ENCODE measurements at regions not wholly inside any gene's neighbourhood (a gene's known extent, or its start where the extent isn't known, plus 50 kb on each side); places are given as distances from the start of the nearest gene placed in this dataset.

DNA sequence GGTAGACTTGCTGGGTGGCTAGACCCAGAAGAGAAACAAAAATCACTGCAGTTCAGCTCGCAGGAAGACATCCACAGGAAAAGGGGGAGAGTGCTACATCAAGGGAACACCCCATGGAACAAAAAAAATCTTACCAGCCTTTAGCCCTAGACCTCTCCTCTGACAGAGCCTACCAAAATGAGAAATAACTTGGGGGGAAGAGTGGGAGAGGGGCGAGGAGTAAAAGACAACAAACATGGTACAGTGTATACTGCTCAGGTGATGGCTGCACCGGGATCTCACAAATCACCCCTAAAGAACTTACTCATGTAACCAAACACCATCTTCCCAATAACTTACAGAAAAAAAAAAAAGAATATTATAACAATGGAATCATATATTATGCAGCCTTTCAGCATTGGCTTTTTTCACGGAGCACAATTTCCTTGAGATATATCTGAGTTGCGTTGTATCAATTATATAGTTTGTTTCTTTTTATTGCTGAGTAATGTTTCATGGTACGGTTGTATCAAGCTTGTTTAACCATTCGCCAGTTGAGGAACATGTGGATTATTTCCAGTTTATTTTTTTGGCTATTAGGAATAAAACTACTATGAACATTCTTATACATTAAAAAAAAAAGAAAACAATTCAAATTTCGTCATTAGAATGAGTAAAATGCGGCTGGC lies 90.9 kb downstream of the ZNF280B start:
- Mint-ChIP-seq H3K27ac (no peak overlapping the region), H3K9me3 (peaks cover 0 to 3% (median 0%) of the 10 kb centered on the region in 7 donors), H3K36me3 (no peaks in the 10 kb centered on the region)

DNA sequence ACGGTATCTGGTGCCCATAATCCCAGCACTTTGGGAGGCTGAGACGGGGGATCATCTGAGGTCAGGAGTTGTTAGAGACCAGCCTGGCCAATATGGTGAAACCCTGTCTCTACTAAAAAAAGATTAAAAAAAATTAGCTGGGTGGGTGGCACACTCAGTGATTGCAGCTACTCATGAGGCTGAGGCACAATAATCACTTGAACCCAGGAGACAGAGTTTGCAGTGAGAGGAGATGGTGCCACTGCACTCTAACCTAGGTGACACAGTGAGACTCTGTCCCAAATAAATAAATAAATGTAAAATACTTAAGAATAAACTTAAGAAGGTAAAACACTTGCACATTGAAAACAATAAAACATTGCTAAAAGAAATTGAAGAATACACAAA lies 90.4 kb downstream of the ZNF280B start:
- H3K9me3 ChIP-seq (ENCODE audit: control insufficient read depth in 2 of 2, low read length in 2 of 2): no peaks in the 10 kb centered on the region
- H3K27me3 ChIP-seq (ENCODE audit: control insufficient read depth, insufficient read depth, low read length): peaks cover 12% of the 10 kb centered on the region
- no peak for ATAC-seq (ENCODE audit: low read depth in 2 of 2)
- no peak overlapping the region for H3K4me3 ChIP-seq (ENCODE audit: low read depth, low read length)
- Mint-ChIP-seq H3K9me3 (peaks cover 0 to 3% (median 0%) of the 10 kb centered on the region in 7 donors), H3K36me3 (no peaks in the 10 kb centered on the region), H3K27me3 (peaks cover 14% of the 10 kb centered on the region), H3K27ac (no peak overlapping the region), H3K4me1 (peaks cover 0 to 2% (median 0%) of the 10 kb centered on the region in 4 donors), H3K4me3 (no peak overlapping the region)
- H3K4me1 ChIP-seq (ENCODE audit: control insufficient read depth, insufficient read depth, low read length, poor library complexity, severe bottlenecking): no peaks in the 10 kb centered on the region
- no peak for DNase-seq
- H3K27ac ChIP-seq (ENCODE audit: insufficient read depth, low read length, poor library complexity, severe bottlenecking): no peak overlapping the region
- H3K36me3 ChIP-seq (ENCODE audit: control insufficient read depth, insufficient read depth, low read length): no peaks in the 10 kb centered on the region

More for the DNA sequence above, 90.9 kb downstream of the ZNF280B start:
- ATAC-seq (ENCODE audit: low read depth in 2 of 2) (no peak), DNase-seq (no peak)
- peaks cover 17% of the 10 kb centered on the region for H3K27me3 ChIP-seq (ENCODE audit: control insufficient read depth, insufficient read depth, low read length)
- Mint-ChIP-seq H3K27me3 (peaks cover 19% of the 10 kb centered on the region), H3K4me3 (no peak overlapping the region), H3K4me1 (peaks cover 0 to 2% (median 0%) of the 10 kb centered on the region in 4 donors)
- no peak overlapping the region for H3K27ac ChIP-seq (ENCODE audit: insufficient read depth, low read length, poor library complexity, severe bottlenecking)
- no peaks in the 10 kb centered on the region for H3K36me3 ChIP-seq (ENCODE audit: control insufficient read depth, insufficient read depth, low read length)
- no peak overlapping the region for H3K4me3 ChIP-seq (ENCODE audit: low read depth, low read length)
- no peaks in the 10 kb centered on the region for H3K4me1 ChIP-seq (ENCODE audit: control insufficient read depth, insufficient read depth, low read length, poor library complexity, severe bottlenecking)
- H3K9me3 ChIP-seq (ENCODE audit: control insufficient read depth in 2 of 2, low read length in 2 of 2): no peaks in the 10 kb centered on the region

DNA sequence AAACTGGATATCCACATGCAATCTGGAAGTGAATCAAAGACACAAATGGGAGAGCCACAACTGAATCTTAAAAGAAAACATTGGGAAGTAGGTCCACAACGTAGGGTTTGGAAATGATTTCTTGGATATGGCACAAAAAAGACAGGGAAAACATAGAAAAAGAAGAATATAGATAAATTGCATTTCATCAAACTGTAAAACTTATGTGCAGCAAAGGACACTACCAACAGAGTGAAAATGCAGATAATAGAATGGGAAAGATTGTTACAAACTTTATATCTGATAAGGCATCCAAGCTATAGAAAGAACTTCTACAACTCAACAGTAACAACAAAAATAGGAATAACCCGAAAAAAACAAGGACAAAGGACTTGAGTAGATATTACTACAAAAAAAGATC lies 89.6 kb downstream of the ZNF280B start:
- Mint-ChIP-seq H3K27me3 (peaks cover 15% of the 10 kb centered on the region), H3K36me3 (no peaks in the 10 kb centered on the region), H3K4me3 (no peak overlapping the region), H3K27ac (no peak overlapping the region), H3K9me3 (peaks cover 0 to 3% (median 0%) of the 10 kb centered on the region in 7 donors), H3K4me1 (peaks cover 0 to 2% (median 0%) of the 10 kb centered on the region in 4 donors)
- no peak for DNase-seq
- no peaks in the 10 kb centered on the region for H3K4me1 ChIP-seq (ENCODE audit: control insufficient read depth, insufficient read depth, low read length, poor library complexity, severe bottlenecking)
- H3K27ac ChIP-seq (ENCODE audit: insufficient read depth, low read length, poor library complexity, severe bottlenecking): no peak overlapping the region
- H3K9me3 ChIP-seq (ENCODE audit: control insufficient read depth in 2 of 2, low read length in 2 of 2): no peaks in the 10 kb centered on the region
- H3K27me3 ChIP-seq (ENCODE audit: control insufficient read depth, insufficient read depth, low read length): peaks cover 12% of the 10 kb centered on the region
- H3K36me3 ChIP-seq (ENCODE audit: control insufficient read depth, insufficient read depth, low read length): no peaks in the 10 kb centered on the region
- no peak overlapping the region for H3K4me3 ChIP-seq (ENCODE audit: low read depth, low read length)
- ATAC-seq (ENCODE audit: low read depth in 2 of 2): no peak

DNA sequence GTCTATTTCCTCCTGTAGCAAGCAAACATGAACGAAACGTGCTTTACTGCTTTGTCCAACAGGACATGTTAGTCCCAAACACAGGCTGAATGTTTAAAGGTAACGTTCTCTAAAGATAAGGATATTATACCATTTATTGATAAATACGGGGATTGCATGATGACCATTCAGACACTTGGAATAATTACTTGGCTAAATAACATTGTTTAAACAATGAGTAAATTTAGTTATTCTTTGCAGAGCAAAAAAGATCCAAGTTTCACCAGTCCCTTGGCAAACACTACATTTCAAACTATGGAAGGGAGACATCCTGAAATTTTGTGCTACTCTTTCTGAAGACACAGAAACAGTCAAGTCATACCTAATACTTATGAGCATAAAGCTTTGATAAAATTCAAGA lies 88.0 kb downstream of the ZNF280B start:
- no peak for ATAC-seq (ENCODE audit: low read depth in 2 of 2)
- Mint-ChIP-seq H3K27me3 (peaks cover 20% of the 10 kb centered on the region), H3K4me3 (no peak overlapping the region), H3K36me3 (no peaks in the 10 kb centered on the region), H3K9me3 (peaks cover 0 to 2% (median 0%) of the 10 kb centered on the region in 7 donors), H3K4me1 (peaks cover 0 to 2% (median 0%) of the 10 kb centered on the region in 4 donors), H3K27ac (no peak overlapping the region)
- peaks cover 8% of the 10 kb centered on the region for H3K27me3 ChIP-seq (ENCODE audit: control insufficient read depth, insufficient read depth, low read length)
- H3K27ac ChIP-seq (ENCODE audit: insufficient read depth, low read length, poor library complexity, severe bottlenecking): no peak overlapping the region
- no peak overlapping the region for H3K4me3 ChIP-seq (ENCODE audit: low read depth, low read length)
- H3K36me3 ChIP-seq (ENCODE audit: control insufficient read depth, insufficient read depth, low read length): no peaks in the 10 kb centered on the region
- no peaks in the 10 kb centered on the region for H3K4me1 ChIP-seq (ENCODE audit: control insufficient read depth, insufficient read depth, low read length, poor library complexity, severe bottlenecking)
- no peaks in the 10 kb centered on the region for H3K9me3 ChIP-seq (ENCODE audit: control insufficient read depth in 2 of 2, low read length in 2 of 2)
- DNase-seq: no peak

DNA sequence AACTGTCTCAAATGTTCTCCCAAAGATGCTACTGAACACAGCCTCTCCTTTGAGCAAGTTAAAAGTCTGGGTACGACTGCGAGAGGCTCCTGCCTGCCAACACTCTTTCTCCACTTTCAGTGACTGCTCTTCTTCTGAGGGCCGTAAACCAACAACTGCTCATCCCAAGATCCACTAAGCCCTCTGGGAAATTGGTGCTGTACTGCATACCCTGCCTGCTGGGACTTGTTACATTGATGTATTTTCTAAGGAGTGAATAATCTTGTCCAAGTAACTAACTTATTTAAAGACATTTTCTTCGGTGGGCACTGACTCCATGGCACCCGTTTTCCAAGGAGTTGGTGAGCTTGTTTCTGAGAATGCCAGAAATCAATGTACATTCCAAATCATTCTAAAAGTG lies 87.2 kb downstream of the ZNF280B start:
- Mint-ChIP-seq H3K36me3 (no peaks in the 10 kb centered on the region), H3K9me3 (peaks cover 0 to 2% (median 0%) of the 10 kb centered on the region in 7 donors), H3K27ac (no peak overlapping the region), H3K4me1 (peaks cover 0 to 2% (median 0%) of the 10 kb centered on the region in 4 donors), H3K4me3 (no peak overlapping the region), H3K27me3 (peaks cover 23% of the 10 kb centered on the region)
- Histone ChIP-seq H3K4me1 (ENCODE audit: control insufficient read depth, insufficient read depth, low read length, poor library complexity, severe bottlenecking) (no peaks in the 10 kb centered on the region), H3K27ac (ENCODE audit: insufficient read depth, low read length, poor library complexity, severe bottlenecking) (no peak overlapping the region), H3K27me3 (ENCODE audit: control insufficient read depth, insufficient read depth, low read length) (peaks cover 8% of the 10 kb centered on the region), H3K4me3 (ENCODE audit: low read depth, low read length) (no peak overlapping the region), H3K9me3 (ENCODE audit: control insufficient read depth in 2 of 2, low read length in 2 of 2) (no peaks in the 10 kb centered on the region), H3K36me3 (ENCODE audit: control insufficient read depth, insufficient read depth, low read length) (no peaks in the 10 kb centered on the region)
- DNase-seq: no peak
- no peak for ATAC-seq (ENCODE audit: low read depth in 2 of 2)

DNA sequence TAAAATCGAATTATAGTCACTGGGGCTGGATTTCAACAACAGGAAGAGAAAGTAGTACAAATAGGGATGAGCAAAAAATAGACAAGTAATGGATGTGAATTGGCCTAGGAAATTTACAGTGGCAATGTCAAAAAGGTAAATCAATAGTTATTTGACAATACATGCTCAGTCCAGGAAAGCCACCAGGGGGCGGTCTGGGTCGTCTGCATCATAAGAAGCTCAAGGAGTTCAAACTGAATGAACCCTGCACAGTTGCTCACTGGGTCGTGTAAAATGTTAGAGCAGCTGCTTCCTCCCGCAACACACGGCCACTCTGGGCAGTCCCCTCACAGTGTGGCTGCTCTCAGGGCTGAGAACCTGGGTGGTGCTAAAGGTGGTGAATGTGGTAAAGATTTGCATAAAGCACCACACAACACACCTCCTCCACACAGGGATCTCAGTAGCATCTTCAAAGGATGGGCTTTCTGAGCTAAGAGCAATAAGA lies 85.9 kb downstream of the ZNF280B start:
- Mint-ChIP-seq H3K9me3 (peaks cover 0 to 2% (median 0%) of the 10 kb centered on the region in 7 donors), H3K4me1 (peaks cover 0 to 2% (median 0%) of the 10 kb centered on the region in 4 donors), H3K36me3 (no peaks in the 10 kb centered on the region), H3K4me3 (no peak overlapping the region), H3K27me3 (peaks cover 27% of the 10 kb centered on the region), H3K27ac (no peak overlapping the region)
- H3K4me1 ChIP-seq (ENCODE audit: control insufficient read depth, insufficient read depth, low read length, poor library complexity, severe bottlenecking): no peaks in the 10 kb centered on the region
- H3K4me3 ChIP-seq (ENCODE audit: low read depth, low read length): no peak overlapping the region
- H3K9me3 ChIP-seq (ENCODE audit: control insufficient read depth in 2 of 2, low read length in 2 of 2): no peaks in the 10 kb centered on the region
- ATAC-seq (ENCODE audit: low read depth in 2 of 2) (peak; percentile 71 to 76), DNase-seq (peak in 2 of 3 donors; percentile 27 to 73)
- no peak overlapping the region for H3K27ac ChIP-seq (ENCODE audit: insufficient read depth, low read length, poor library complexity, severe bottlenecking)
- no peaks in the 10 kb centered on the region for H3K36me3 ChIP-seq (ENCODE audit: control insufficient read depth, insufficient read depth, low read length)
- H3K27me3 ChIP-seq (ENCODE audit: control insufficient read depth, insufficient read depth, low read length): peaks cover 8% of the 10 kb centered on the region

DNA sequence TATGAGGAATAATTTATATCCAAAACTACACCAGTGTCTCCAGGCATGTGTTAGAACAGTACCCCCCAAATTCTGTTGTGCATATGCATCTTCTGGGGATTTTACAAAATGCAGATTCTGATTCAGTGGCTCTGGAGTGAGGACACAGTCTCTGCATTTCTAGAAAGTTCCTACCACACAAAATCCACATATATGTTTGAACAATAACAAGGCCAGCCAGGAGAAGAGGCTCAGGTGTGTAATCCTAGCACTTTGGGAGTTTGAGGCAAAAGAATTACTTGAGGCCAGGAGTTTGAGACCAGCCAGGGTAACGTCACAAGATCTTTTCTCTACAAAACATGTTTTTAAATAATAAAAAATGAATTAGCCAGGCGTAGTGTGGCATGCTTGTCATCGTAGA lies 84.9 kb downstream of the ZNF280B start:
- ATAC-seq (ENCODE audit: low read depth in 2 of 2): no peak
- DNase-seq: no peak
- Mint-ChIP-seq H3K27me3 (peaks cover 27% of the 10 kb centered on the region), H3K4me3 (no peak overlapping the region), H3K27ac (no peak overlapping the region), H3K4me1 (peaks cover 0 to 2% (median 0%) of the 10 kb centered on the region in 4 donors), H3K9me3 (peaks cover 0 to 2% (median 0%) of the 10 kb centered on the region in 7 donors), H3K36me3 (no peaks in the 10 kb centered on the region)
- Histone ChIP-seq H3K36me3 (ENCODE audit: control insufficient read depth, insufficient read depth, low read length) (no peaks in the 10 kb centered on the region), H3K27ac (ENCODE audit: insufficient read depth, low read length, poor library complexity, severe bottlenecking) (no peak overlapping the region), H3K27me3 (ENCODE audit: control insufficient read depth, insufficient read depth, low read length) (peaks cover 8% of the 10 kb centered on the region), H3K4me3 (ENCODE audit: low read depth, low read length) (no peak overlapping the region), H3K9me3 (ENCODE audit: control insufficient read depth in 2 of 2, low read length in 2 of 2) (no peaks in the 10 kb centered on the region), H3K4me1 (ENCODE audit: control insufficient read depth, insufficient read depth, low read length, poor library complexity, severe bottlenecking) (no peaks in the 10 kb centered on the region)
